ENCODE measurements at regions not wholly inside any gene's neighbourhood (a gene's known extent, or its start where the extent isn't known, plus 50 kb on each side); places are given as distances from the start of the nearest gene placed in this dataset.

- TF ChIP-seq CTCF (IDR thresholded peaks at IDR 0.05) (no peak), POLR2A (IDR thresholded peaks at IDR 0.05) (no peak), POLR2AphosphoS5 (IDR thresholded peaks at IDR 0.05) (no peak), EP300 (IDR thresholded peaks at IDR 0.05) (no peak)
Measured at GRCh38 chr1:72434070-72434469, 151.7 kb upstream of the NEGR1 start.
